ENCODE measurements at regions not wholly inside any gene's neighbourhood (a gene's known extent, or its start where the extent isn't known, plus 50 kb on each side); places are given as distances from the start of the nearest gene placed in this dataset.

DNA sequence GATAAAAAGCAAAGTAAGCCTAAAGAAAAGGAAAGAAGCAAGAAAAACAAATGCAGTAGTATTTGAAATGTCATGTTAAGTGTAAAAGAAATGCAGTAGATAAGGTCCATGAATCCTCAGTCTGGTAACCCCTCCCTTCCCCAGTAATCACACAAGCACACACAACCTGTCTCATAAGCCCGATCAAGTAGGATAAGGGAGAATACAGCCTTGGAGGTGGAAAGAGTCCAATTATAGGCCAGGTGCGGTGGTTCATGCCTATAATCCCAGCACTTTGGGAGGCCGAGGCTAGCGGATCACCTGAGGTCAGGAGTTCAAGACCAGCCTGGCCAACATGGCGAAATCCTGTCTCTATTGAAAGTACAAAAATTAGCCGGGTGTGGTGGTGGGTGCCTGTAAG lies 117.9 kb downstream of the GADD45G start:
- TF ChIP-seq, protein P1, sequence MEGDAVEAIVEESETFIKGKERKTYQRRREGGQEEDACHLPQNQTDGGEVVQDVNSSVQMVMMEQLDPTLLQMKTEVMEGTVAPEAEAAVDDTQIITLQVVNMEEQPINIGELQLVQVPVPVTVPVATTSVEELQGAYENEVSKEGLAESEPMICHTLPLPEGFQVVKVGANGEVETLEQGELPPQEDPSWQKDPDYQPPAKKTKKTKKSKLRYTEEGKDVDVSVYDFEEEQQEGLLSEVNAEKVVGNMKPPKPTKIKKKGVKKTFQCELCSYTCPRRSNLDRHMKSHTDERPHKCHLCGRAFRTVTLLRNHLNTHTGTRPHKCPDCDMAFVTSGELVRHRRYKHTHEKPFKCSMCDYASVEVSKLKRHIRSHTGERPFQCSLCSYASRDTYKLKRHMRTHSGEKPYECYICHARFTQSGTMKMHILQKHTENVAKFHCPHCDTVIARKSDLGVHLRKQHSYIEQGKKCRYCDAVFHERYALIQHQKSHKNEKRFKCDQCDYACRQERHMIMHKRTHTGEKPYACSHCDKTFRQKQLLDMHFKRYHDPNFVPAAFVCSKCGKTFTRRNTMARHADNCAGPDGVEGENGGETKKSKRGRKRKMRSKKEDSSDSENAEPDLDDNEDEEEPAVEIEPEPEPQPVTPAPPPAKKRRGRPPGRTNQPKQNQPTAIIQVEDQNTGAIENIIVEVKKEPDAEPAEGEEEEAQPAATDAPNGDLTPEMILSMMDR (IDR thresholded peaks at IDR 0.05; ENCODE audit: control insufficient read depth, insufficient read depth, low read depth, low read length, missing control alignments), result no peak
- no peak for DNase-seq (ENCODE audit: low read depth)
- no peak overlapping the region for H3K4me3 ChIP-seq (ENCODE audit: control insufficient read depth, low read depth, low read length)

DNA sequence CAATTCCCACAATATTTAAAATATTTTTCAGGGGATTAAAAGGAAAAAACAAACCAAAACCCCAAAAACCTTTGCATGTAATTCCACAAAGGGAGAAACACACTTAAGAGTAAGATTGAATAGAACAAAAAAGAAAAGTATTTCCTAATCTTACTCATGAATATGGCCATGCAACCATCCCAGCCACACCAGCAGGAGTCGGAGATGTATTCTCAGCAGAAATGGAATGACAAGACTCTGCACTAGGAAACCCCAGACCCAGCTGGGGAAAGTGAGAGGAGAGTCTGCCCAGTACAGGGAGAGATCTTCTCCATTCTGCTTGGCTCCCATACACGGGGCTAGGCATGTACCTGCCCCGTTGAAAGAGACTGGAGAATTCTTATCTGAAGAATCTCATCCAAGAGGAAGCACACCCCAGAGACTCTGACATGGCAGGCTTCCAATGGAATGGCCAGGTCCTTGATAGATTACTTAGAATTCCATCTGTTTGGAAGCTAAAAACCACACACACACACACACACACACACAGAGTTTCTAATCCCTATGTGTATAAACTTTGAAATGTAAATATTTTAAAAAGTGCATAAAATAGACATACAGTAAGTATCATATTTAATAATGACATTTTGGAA lies 118.8 kb downstream of the GADD45G start:
- no peak overlapping the region for H3K4me3 ChIP-seq (ENCODE audit: control insufficient read depth, low read depth, low read length)
- no peak for DNase-seq (ENCODE audit: low read depth)
- TF ChIP-seq, protein P1 (IDR thresholded peaks at IDR 0.05; ENCODE audit: control insufficient read depth, insufficient read depth, low read depth, low read length, missing control alignments), result no peak

DNA sequence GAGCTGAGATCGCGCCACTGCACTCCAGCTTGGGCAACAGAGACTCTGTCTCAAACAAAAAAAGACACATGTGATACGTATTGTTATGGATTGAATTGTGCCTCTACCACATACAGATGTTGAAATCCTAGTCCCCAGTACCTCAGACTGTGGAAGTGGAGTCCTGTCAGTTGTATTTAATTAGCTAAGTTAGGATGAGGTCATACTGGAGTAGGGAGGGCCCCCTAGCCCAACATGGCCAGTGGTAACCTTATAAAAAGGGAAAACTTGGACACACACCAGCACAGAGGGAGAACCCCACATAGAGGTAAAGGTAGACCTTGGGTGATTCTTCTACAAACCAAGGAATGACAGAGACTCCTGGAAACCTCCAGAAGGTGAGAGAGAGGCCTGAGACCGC lies 119.8 kb downstream of the GADD45G start:
- TF ChIP-seq, protein P1 (IDR thresholded peaks at IDR 0.05; ENCODE audit: control insufficient read depth, insufficient read depth, low read depth, low read length, missing control alignments), result no peak
- DNase-seq (ENCODE audit: low read depth), result no peak
- H3K4me3 ChIP-seq (ENCODE audit: control insufficient read depth, low read depth, low read length), result no peak overlapping the region

DNA sequence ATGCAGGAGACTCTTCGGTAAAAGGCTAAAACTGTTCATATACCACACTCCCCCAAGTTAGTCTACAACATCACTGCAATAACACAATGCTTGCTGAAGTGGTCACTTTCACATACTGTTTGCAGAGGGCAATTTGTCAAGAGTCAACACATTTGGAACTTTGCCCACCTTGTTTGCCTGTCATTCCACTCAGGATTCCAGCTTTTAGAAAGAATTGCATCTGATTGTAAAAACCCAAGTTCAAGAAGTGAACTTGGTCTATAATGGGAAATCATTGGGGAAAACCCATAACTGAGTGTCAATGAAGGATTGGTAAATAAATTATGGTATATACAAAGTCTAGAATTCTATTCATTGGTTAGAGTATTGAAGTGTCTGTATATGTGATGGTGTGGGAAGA lies 120.5 kb downstream of the GADD45G start:
- TF ChIP-seq, protein P1 (IDR thresholded peaks at IDR 0.05; ENCODE audit: control insufficient read depth, insufficient read depth, low read depth, low read length, missing control alignments), result no peak
- DNase-seq (ENCODE audit: low read depth), result no peak
- H3K4me3 ChIP-seq (ENCODE audit: control insufficient read depth, low read depth, low read length), result no peak overlapping the region

DNA sequence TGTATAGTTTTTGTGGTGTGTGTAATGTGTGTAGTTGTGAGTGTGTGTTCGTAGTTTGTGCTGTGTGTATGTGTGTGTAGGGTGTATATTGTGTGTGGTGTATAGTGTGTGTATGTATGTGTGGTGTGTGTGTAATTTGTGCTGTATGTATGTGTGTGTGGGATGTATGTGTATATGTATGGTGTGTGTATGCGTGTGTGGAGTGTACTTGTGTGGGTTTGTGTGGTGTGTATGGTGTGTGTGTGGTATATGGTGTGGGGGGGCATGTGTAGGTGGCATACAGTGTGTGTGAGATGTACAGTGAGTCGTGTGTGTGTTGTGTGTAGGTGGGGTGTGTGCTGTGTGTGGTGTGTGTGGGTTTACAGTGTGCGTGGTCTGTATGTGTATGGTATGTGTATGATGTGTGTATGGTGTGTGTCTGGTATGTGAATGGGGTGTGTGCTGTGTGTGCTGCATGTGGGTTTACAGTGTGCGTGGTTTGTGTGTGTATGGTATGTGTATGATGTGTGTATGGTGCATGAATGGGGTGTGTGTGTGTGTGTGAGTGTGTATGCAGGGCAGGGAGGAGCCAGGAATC lies 125.2 kb downstream of the GADD45G start:
- TF ChIP-seq, protein P1 (IDR thresholded peaks at IDR 0.05; ENCODE audit: control insufficient read depth, insufficient read depth, low read depth, low read length, missing control alignments), result no peak
- DNase-seq (ENCODE audit: low read depth), result no peak
- no peak overlapping the region for H3K4me3 ChIP-seq (ENCODE audit: control insufficient read depth, low read depth, low read length)

DNA sequence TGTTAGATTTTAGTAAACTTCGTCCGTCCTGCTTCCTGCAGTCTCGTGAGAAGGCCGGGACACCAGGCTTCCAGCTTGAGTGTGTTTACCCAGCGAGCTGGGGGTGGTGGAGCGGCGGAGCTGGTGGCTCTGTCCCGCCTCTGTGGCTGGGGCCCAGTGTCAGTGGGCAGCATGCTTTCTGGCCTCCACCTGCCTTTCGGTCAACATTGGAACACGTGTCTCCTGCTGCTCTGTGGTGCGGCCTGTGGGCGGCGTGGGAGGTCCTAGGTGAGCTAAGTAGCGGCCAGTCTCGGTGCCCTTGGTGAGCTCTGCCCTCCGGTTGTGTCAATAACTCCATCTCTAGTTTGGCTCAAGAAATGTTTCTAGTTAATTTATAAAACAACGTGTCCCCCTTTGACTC lies 125.9 kb downstream of the GADD45G start:
- H3K4me3 ChIP-seq (ENCODE audit: control insufficient read depth, low read depth, low read length), result no peak overlapping the region
- TF ChIP-seq, protein P1 (IDR thresholded peaks at IDR 0.05; ENCODE audit: control insufficient read depth, insufficient read depth, low read depth, low read length, missing control alignments), result no peak
- DNase-seq (ENCODE audit: low read depth), result no peak
